Spleen (tissue), 11 donors: ENCODE measurements at regions not wholly inside any gene's neighbourhood (a gene's known extent, or its start where the extent isn't known, plus 50 kb on each side); places are given as distances from the start of the nearest gene placed in this dataset.

Source experiments
- DNase-seq: peaks from one replicate; pipeline ENCODE4 v3.0.0-alpha.2; 2020
- H3K27ac ChIP-seq, 8 donors: fragments of 200-600 bp; sonication (generic) in 7 of 8; 1 replicate in 4 of 8; 2 replicates in 4 of 8; pipeline versions ENCODE4 v1.5.0 to v1.8.0; 2016 to 2021; ENCODE audit warnings: inconsistent platforms in 4 of 8, mild to moderate bottlenecking in 4 of 8, moderate library complexity in 1 of 8
- H3K27me3 ChIP-seq, 7 donors: fragments of 200-600 bp; sonication (generic) in 6 of 7; replicated peaks in 1 of 7; 1 replicate in 4 of 7; 2 replicates in 3 of 7; pipeline versions ENCODE4 v1.5.0 to v1.8.0; 2016 to 2021; ENCODE audit warnings: inconsistent platforms in 3 of 7, mild to moderate bottlenecking in 1 of 7
- H3K36me3 ChIP-seq, 6 donors: fragments of 200-600 bp; sonication (generic) in 5 of 6; 1 replicate in 4 of 6; 2 replicates in 2 of 6; pipeline versions ENCODE4 v1.5.0 to v1.8.0; 2016 to 2021; ENCODE audit warnings: inconsistent platforms in 2 of 6
- H3K4me1 ChIP-seq, 6 donors: fragments of 200-600 bp; sonication (generic) in 5 of 6; 1 replicate in 3 of 6; 2 replicates in 3 of 6; pipeline versions ENCODE4 v1.5.0 to v1.8.0; 2016 to 2021; ENCODE audit warnings: inconsistent platforms in 3 of 6
- H3K4me3 ChIP-seq, 8 donors: fragments of 200-600 bp; sonication (generic) in 7 of 8; 1 replicate in 4 of 8; 2 replicates in 4 of 8; pipeline versions ENCODE4 v1.5.0 to v1.8.0; 2016 to 2021; ENCODE audit warnings: inconsistent platforms in 4 of 8, mild to moderate bottlenecking in 4 of 8, moderate library complexity in 2 of 8
- H3K9me3 ChIP-seq, 8 donors: fragments of 200-600 bp; sonication (generic) in 7 of 8; 1 replicate in 4 of 8; 2 replicates in 4 of 8; pipeline versions ENCODE4 v1.5.0 to v1.8.0; 2016 to 2021; ENCODE audit warnings: inconsistent platforms in 4 of 8
- POLR2A ChIP-seq, 3 donors: fragments of 450-650 bp; IDR thresholded peaks; one replicate each; pipeline ENCODE4 v1.5.1; 2017; ENCODE audit warnings: antibody characterized with exemption in 3 of 3, mild to moderate bottlenecking in 1 of 3
- POLR2AphosphoS5 ChIP-seq, 3 donors: sonication (generic); formaldehyde crosslinking; IDR thresholded peaks; one replicate each; pipeline ENCODE4 v1.5.1; 2017; ENCODE audit warnings: antibody characterized with exemption in 3 of 3
- WGBS, 5 donors: extraction: QIAGEN DNeasy Blood & Tissue Kit in 3 of 5; methylation state at CpG; one replicate each; pipeline versions ENCODE4 v1.1.5 to v1.1.7; 2013 to 2018; 5-methylcytosine and 5-hydroxymethylcytosine counted together
- intact Hi-C: fragments of 100-400 bp; cut with DNase I; formaldehyde crosslinking; loops from one replicate; pipeline ENCODE4 v1.15.0; 2023; ENCODE audit warnings: low total_unique reads
- TF ChIP-seq, protein P1 (sequence below), 11 experiments: fragments of 200-600 bp in 7 of 11; fragments of 450-650 bp in 4 of 11; sonication (generic) in 4 of 11; IDR thresholded peaks in 8 of 11; conservative IDR thresholded peaks in 3 of 11; 1 replicate in 7 of 11; 2 replicates in 4 of 11; pipeline versions ENCODE4 v1.4.0 to v1.8.0; 2016 to 2021; ENCODE audit warnings: antibody characterized with exemption in 11 of 11, inconsistent platforms in 4 of 11, mild to moderate bottlenecking in 1 of 11
- donor health status: healthy with polysubstance abuse.
- donor health status: DM: no; HTN: no; CAD: no; lungs with moderate emphysema.
- donor health status: DM: no; HTN: no; CAD: no.
- donor health status: Bipolar disorder and iron deficiency.
- donor health status: healthy.
- donor health status: DM: no; HTN: no; CAD: no.
- donor health status: DM: yes; HTN: yes; CAD: no.

DNA sequence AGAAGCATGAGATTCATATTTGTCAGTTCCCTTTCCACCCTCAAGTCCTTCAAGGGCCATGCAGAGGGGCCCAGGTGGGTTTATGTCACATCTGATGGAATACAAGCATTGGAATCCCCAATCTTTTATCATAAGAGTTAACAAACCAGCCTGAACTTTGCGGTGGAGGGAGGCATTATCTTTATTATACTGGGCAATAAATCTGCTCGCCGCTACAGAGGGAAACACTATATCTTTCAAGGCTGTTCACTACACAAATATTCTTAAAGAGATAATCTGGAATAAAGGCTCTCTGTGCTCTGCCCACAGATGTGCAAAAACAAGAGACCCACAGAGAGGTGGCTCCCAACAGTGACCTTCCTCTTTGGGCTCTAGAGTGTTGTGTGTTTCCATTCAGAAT is 153.6 kb upstream of the PLEKHA5 start:
- intact Hi-C loops, result no loop called here
- no peaks in the 10 kb centered on the region for H3K36me3 ChIP-seq
- no peak overlapping the region for H3K4me3 ChIP-seq
- H3K4me1 ChIP-seq, result no peaks in the 10 kb centered on the region
- H3K9me3 ChIP-seq, result peaks cover 0 to 25% (median 7%) of the 10 kb centered on the region in 8 donors
- H3K27ac ChIP-seq, result no peak overlapping the region
- no peaks in the 10 kb centered on the region for H3K27me3 ChIP-seq
- TF ChIP-seq, protein P1, sequence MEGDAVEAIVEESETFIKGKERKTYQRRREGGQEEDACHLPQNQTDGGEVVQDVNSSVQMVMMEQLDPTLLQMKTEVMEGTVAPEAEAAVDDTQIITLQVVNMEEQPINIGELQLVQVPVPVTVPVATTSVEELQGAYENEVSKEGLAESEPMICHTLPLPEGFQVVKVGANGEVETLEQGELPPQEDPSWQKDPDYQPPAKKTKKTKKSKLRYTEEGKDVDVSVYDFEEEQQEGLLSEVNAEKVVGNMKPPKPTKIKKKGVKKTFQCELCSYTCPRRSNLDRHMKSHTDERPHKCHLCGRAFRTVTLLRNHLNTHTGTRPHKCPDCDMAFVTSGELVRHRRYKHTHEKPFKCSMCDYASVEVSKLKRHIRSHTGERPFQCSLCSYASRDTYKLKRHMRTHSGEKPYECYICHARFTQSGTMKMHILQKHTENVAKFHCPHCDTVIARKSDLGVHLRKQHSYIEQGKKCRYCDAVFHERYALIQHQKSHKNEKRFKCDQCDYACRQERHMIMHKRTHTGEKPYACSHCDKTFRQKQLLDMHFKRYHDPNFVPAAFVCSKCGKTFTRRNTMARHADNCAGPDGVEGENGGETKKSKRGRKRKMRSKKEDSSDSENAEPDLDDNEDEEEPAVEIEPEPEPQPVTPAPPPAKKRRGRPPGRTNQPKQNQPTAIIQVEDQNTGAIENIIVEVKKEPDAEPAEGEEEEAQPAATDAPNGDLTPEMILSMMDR (IDR thresholded peaks at IDR 0.05 in 8 of 11, conservative IDR thresholded peaks at IDR 0.05 in 3 of 11), result no peak
- TF ChIP-seq POLR2A (IDR thresholded peaks at IDR 0.05) (no peak), POLR2AphosphoS5 (IDR thresholded peaks at IDR 0.05) (no peak)
- no peak for DNase-seq
- 79 to 95% (median 88%) methylated on average over 3 of the region's 3 CpGs for WGBS, 5 donors

DNA sequence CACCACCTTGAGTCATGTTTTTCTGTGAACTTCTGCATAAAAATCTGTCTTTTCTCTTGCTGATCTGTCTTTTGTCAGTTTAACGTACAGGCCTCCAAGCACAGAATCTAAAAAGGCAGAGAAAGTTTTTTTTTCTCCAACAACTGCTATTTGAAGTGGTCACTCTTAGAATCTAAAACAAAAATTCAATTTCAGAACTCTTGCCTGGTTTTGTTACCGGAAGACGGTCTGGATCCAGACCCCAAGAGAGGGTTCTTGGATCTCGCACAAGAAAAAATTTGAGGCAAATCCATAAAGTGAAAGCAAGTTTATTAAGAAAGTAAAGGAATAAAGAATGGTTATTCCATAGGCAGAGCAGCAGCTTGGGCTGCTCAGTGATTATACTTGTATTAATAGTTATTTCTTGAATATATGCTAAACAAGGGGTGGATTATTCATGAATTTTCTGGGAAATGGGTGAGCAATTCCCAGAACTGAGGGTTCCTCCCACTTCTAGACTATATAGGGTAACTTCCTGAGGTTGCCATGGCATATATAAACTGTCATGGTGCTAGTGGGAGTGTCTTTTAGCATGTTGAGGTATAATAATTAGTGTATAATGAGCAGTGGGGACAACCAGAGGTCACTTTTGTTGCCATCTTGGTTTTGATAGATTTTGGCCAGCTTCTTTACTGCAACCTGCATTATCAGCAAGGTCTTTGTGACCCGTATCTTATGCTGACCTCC is 150.0 kb upstream of the PLEKHA5 start:
- intact Hi-C loops, result no loop called here
- H3K4me1 ChIP-seq, result no peaks in the 10 kb centered on the region
- 88 to 94% (median 90%) methylated on average over 5 of the region's 5 CpGs for WGBS, 5 donors

DNA sequence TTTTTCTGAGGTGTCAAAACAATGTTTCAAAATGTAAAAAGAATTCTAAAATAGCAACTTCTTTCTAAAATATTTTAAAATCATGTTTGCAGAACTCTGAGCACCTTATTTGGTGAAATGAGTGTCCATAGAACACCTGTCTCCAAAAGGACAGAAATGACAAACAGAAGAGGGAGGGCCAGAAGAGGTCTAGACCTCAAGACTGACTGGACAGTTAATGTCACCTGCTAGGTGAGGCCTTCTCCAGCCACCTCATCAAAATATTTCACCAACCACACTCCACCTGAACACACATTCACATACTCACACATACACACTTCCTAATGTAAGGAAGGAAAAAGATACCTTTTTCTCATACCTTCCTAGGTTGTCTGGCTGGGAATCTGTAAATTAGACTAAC is 147.8 kb upstream of the PLEKHA5 start:
- H3K27me3 ChIP-seq, result no peaks in the 10 kb centered on the region
- no peaks in the 10 kb centered on the region for H3K36me3 ChIP-seq
- no peaks in the 10 kb centered on the region for H3K4me1 ChIP-seq
- H3K4me3 ChIP-seq, result no peak overlapping the region
- intact Hi-C loops, result no loop called here
- no peak overlapping the region for H3K27ac ChIP-seq
- no peak for TF ChIP-seq POLR2AphosphoS5 (IDR thresholded peaks at IDR 0.05)
- TF ChIP-seq, protein P1 (IDR thresholded peaks at IDR 0.05 in 8 of 11, conservative IDR thresholded peaks at IDR 0.05 in 3 of 11), result no peak
- no peak for TF ChIP-seq POLR2A (IDR thresholded peaks at IDR 0.05)
- DNase-seq, result no peak
- H3K9me3 ChIP-seq, result peaks cover 0 to 15% (median 4%) of the 10 kb centered on the region in 8 donors

More for the DNA sequence above, 150.0 kb upstream of the PLEKHA5 start:
- no peak for DNase-seq
- no peak overlapping the region for H3K27ac ChIP-seq
- H3K36me3 ChIP-seq, result no peaks in the 10 kb centered on the region
- TF ChIP-seq, protein P1 (IDR thresholded peaks at IDR 0.05 in 8 of 11, conservative IDR thresholded peaks at IDR 0.05 in 3 of 11), result no peak
- no peak for TF ChIP-seq POLR2AphosphoS5 (IDR thresholded peaks at IDR 0.05)
- TF ChIP-seq POLR2A (IDR thresholded peaks at IDR 0.05), result no peak
- no peak overlapping the region for H3K4me3 ChIP-seq
- H3K9me3 ChIP-seq, result peaks cover 0 to 25% (median 7%) of the 10 kb centered on the region in 8 donors
- no peaks in the 10 kb centered on the region for H3K27me3 ChIP-seq

DNA sequence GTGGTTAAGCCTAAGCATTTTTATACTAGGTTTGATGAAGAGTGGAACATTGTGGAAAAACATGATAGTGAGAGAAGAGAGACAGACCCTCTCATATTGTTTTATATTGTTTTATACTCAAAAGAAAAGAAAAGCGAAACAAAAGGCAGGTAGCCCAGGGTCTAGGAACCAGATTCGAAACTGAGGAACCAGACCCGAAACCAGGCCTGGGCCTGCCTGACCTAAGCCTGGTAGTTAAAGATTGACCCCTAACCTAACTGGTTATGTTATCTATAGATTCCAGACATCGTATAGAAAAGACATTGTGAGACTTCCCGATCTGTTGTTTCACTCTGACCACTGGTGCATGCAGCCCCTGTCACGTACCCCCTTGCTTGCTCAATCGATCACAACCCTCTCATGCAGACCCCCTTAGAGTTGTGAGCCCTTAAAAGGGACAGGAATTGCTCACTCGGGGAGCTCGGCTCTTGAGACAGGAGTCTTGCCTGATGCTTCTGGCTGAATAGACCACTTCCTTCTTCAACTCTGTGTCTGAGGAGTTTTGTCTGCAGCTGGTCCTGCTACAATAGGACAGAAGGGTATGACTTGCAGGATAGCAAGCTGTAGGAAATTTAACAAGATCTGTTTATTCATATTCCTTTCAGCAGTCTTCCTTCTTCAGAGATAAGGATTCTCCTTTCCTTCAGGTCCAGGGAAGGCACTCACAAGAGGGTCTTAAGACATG is 147.1 kb upstream of the PLEKHA5 start:
- H3K27ac ChIP-seq, result no peak overlapping the region
- 77 to 86% (median 81%) methylated on average over 9 of the region's 9 CpGs for WGBS, 5 donors
- no peaks in the 10 kb centered on the region for H3K4me1 ChIP-seq
- H3K4me3 ChIP-seq, result no peak overlapping the region
- DNase-seq, result no peak
- H3K9me3 ChIP-seq, result peaks cover 0 to 11% (median 1%) of the 10 kb centered on the region in 8 donors
- intact Hi-C loops, result no loop called here
- H3K36me3 ChIP-seq, result no peaks in the 10 kb centered on the region
- no peak for TF ChIP-seq POLR2A (IDR thresholded peaks at IDR 0.05)
- TF ChIP-seq, protein P1 (IDR thresholded peaks at IDR 0.05 in 8 of 11, conservative IDR thresholded peaks at IDR 0.05 in 3 of 11), result no peak
- TF ChIP-seq POLR2AphosphoS5 (IDR thresholded peaks at IDR 0.05), result no peak
- no peaks in the 10 kb centered on the region for H3K27me3 ChIP-seq
